ENCODE measurements at regions not wholly inside any gene's neighbourhood (a gene's known extent, or its start where the extent isn't known, plus 50 kb on each side); places are given as distances from the start of the nearest gene placed in this dataset.

- TF ChIP-seq GATA2 (IDR thresholded peaks at IDR 0.05; ENCODE audit: low read depth, low read length) (no peak), GATA3 (IDR thresholded peaks at IDR 0.05; ENCODE audit: low read depth, low read length) (no peak)
Measured at GRCh38 chr4:175109933-175110332, 191.8 kb downstream of the ADAM29 start.
